ENCODE measurements at regions not wholly inside any gene's neighbourhood (a gene's known extent, or its start where the extent isn't known, plus 50 kb on each side); places are given as distances from the start of the nearest gene placed in this dataset.

DNA sequence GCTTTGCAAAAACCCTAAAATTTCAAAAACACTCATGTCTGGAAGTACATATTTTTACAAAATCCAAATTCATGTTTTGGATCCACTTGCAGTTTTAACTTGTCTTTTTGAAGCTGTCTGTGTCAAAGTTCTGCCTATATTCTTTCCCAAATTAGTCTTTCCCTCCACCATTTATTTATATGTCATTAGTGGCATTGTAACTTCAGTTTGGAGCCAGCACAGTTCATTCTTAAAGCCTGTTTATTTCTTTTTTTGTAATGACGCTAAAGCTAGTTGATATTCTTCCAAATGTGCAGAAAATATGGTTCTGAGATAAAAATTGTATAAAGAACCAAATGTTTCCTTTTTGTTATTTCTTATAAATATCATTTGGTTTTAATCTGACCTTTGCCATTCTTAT, 2039.3 kb downstream of the OLFM4 start:
- H3K36me3 ChIP-seq (ENCODE audit: control insufficient read depth in 2 of 3, insufficient read depth in 3 of 3, low read length in 3 of 3), result no peaks in the 10 kb centered on the region
- no peak overlapping the region for H3K4me3 ChIP-seq (ENCODE audit: low read length in 3 of 3)
- H3K9me3 ChIP-seq (ENCODE audit: control insufficient read depth in 2 of 3, insufficient read depth in 1 of 3, low read length in 3 of 3), result no peaks in the 10 kb centered on the region
- TF ChIP-seq, protein P1, sequence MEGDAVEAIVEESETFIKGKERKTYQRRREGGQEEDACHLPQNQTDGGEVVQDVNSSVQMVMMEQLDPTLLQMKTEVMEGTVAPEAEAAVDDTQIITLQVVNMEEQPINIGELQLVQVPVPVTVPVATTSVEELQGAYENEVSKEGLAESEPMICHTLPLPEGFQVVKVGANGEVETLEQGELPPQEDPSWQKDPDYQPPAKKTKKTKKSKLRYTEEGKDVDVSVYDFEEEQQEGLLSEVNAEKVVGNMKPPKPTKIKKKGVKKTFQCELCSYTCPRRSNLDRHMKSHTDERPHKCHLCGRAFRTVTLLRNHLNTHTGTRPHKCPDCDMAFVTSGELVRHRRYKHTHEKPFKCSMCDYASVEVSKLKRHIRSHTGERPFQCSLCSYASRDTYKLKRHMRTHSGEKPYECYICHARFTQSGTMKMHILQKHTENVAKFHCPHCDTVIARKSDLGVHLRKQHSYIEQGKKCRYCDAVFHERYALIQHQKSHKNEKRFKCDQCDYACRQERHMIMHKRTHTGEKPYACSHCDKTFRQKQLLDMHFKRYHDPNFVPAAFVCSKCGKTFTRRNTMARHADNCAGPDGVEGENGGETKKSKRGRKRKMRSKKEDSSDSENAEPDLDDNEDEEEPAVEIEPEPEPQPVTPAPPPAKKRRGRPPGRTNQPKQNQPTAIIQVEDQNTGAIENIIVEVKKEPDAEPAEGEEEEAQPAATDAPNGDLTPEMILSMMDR (IDR thresholded peaks at IDR 0.05; ENCODE audit: borderline replicate concordance, extremely low read depth, insufficient read depth), result no peak
- intact Hi-C loops (cut with DNase I), result no loop called here
- FAIRE-seq (no peak), DNase-seq (no peak)
- no peaks in the 10 kb centered on the region for H3K4me1 ChIP-seq (ENCODE audit: control insufficient read depth in 2 of 3, insufficient read depth in 2 of 3, low read depth in 1 of 3, low read length in 3 of 3)
- H3K27ac ChIP-seq (ENCODE audit: low read depth in 2 of 2, low read length in 2 of 2), result no peak overlapping the region
- H3K27me3 ChIP-seq (ENCODE audit: control insufficient read depth, insufficient read depth, low read length), result no peaks in the 10 kb centered on the region
- no peak overlapping the region for H3K9ac ChIP-seq (ENCODE audit: low read length in 3 of 3)

DNA sequence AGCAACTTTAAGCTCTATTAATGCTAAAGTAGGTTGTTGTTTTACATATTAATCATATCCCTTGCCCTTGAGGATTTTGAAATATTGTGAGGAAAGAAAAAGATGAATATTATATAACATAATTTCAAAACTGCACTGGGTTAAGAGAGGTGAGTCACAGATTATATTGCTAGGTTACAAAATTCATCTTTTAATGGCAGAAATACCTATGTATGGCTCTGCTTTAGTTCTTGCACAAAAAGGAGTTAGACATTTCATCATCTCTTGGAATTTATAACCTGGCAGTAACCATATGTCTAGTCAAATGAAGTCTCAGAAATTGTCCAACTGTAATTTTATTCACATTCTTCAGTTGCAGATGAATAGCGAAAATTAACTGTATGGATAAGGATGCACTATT, 2041.1 kb downstream of the OLFM4 start:
- no peak overlapping the region for H3K27ac ChIP-seq (ENCODE audit: low read depth in 2 of 2, low read length in 2 of 2)
- intact Hi-C loops (cut with DNase I), result no loop called here
- no peak for DNase-seq
- no peaks in the 10 kb centered on the region for H3K27me3 ChIP-seq (ENCODE audit: control insufficient read depth, insufficient read depth, low read length)
- FAIRE-seq, result no peak
- H3K4me1 ChIP-seq (ENCODE audit: control insufficient read depth in 2 of 3, insufficient read depth in 2 of 3, low read depth in 1 of 3, low read length in 3 of 3), result no peaks in the 10 kb centered on the region
- no peak overlapping the region for H3K4me3 ChIP-seq (ENCODE audit: low read length in 3 of 3)
- TF ChIP-seq, protein P1 (IDR thresholded peaks at IDR 0.05; ENCODE audit: borderline replicate concordance, extremely low read depth, insufficient read depth), result no peak
- H3K36me3 ChIP-seq (ENCODE audit: control insufficient read depth in 2 of 3, insufficient read depth in 3 of 3, low read length in 3 of 3), result no peaks in the 10 kb centered on the region
- no peak overlapping the region for H3K9ac ChIP-seq (ENCODE audit: low read length in 3 of 3)
- no peaks in the 10 kb centered on the region for H3K9me3 ChIP-seq (ENCODE audit: control insufficient read depth in 2 of 3, insufficient read depth in 1 of 3, low read length in 3 of 3)

GRCh38 chr13:55073000-55073399, 2044.4 kb downstream of the OLFM4 start:
- TF ChIP-seq, protein P1 (IDR thresholded peaks at IDR 0.05; ENCODE audit: borderline replicate concordance, extremely low read depth, insufficient read depth), result no peak
- Histone ChIP-seq H3K27me3 (ENCODE audit: control insufficient read depth, insufficient read depth, low read length) (no peaks in the 10 kb centered on the region), H3K4me1 (ENCODE audit: control insufficient read depth in 2 of 3, insufficient read depth in 2 of 3, low read depth in 1 of 3, low read length in 3 of 3) (no peaks in the 10 kb centered on the region), H3K9me3 (ENCODE audit: control insufficient read depth in 2 of 3, insufficient read depth in 1 of 3, low read length in 3 of 3) (no peaks in the 10 kb centered on the region), H3K9ac (ENCODE audit: low read length in 3 of 3) (no peak overlapping the region), H3K36me3 (ENCODE audit: control insufficient read depth in 2 of 3, insufficient read depth in 3 of 3, low read length in 3 of 3) (no peaks in the 10 kb centered on the region), H3K4me3 (ENCODE audit: low read length in 3 of 3) (no peak overlapping the region), H3K27ac (ENCODE audit: low read depth in 2 of 2, low read length in 2 of 2) (no peak overlapping the region)
- DNase-seq, result no peak
- FAIRE-seq, result no peak
- intact Hi-C loops (cut with DNase I), result no loop called here

GRCh38 chr13:55084630-55085029, 2056.0 kb downstream of the OLFM4 start:
- intact Hi-C loops (cut with DNase I), result no loop called here
- H3K9ac ChIP-seq (ENCODE audit: low read length in 3 of 3), result no peak overlapping the region
- DNase-seq (no peak), FAIRE-seq (no peak)
- H3K4me1 ChIP-seq (ENCODE audit: control insufficient read depth in 2 of 3, insufficient read depth in 2 of 3, low read depth in 1 of 3, low read length in 3 of 3), result no peaks in the 10 kb centered on the region
- H3K27me3 ChIP-seq (ENCODE audit: control insufficient read depth, insufficient read depth, low read length), result no peaks in the 10 kb centered on the region
- H3K4me3 ChIP-seq (ENCODE audit: low read length in 3 of 3), result no peak overlapping the region
- no peak overlapping the region for H3K27ac ChIP-seq (ENCODE audit: low read depth in 2 of 2, low read length in 2 of 2)
- no peaks in the 10 kb centered on the region for H3K36me3 ChIP-seq (ENCODE audit: control insufficient read depth in 2 of 3, insufficient read depth in 3 of 3, low read length in 3 of 3)
- H3K9me3 ChIP-seq (ENCODE audit: control insufficient read depth in 2 of 3, insufficient read depth in 1 of 3, low read length in 3 of 3), result no peaks in the 10 kb centered on the region
- TF ChIP-seq, protein P1 (IDR thresholded peaks at IDR 0.05; ENCODE audit: borderline replicate concordance, extremely low read depth, insufficient read depth), result no peak

All from kidney (tissue), 13 donors.